ENCODE measurements at regions not wholly inside any gene's neighbourhood (a gene's known extent, or its start where the extent isn't known, plus 50 kb on each side); places are given as distances from the start of the nearest gene placed in this dataset.

DNA sequence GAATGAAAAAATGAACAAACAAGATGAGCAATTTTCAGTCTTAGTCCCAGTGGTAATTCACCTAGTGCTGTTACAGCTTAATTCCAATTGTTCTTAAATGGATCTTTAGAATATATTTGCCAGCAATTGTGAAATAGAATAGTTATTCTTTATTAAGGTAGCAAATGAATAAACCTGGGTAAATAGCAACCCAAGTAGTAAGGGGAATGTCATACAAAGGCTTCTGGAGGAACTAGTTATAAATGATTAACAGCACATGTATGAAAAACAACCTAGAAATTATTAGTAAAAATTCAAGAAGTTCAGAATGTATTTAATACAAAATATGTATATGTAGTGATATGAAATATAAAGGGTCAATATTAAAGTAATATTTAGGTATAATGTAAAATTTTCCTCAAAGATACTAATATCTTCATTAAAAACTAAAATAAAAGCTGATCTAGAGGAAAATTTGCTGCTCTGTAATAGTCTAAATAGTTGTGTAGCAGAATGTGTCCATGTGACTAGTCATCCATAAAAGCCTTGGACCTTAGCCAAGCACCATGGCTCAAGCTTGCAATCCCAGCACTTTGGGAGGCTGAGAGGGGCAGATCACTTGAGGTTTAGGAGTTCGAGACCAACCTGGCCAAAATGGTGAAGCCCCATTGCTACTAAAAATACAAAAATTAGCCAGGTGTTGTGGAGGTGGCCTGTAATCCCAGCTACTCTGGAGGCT is 535.9 kb upstream of the ATXN8OS start:
- no peak for DNase-seq

GRCh38 chr13:69567514-69567913 is 540.1 kb upstream of the ATXN8OS start:
- DNase-seq: no peak

DNA sequence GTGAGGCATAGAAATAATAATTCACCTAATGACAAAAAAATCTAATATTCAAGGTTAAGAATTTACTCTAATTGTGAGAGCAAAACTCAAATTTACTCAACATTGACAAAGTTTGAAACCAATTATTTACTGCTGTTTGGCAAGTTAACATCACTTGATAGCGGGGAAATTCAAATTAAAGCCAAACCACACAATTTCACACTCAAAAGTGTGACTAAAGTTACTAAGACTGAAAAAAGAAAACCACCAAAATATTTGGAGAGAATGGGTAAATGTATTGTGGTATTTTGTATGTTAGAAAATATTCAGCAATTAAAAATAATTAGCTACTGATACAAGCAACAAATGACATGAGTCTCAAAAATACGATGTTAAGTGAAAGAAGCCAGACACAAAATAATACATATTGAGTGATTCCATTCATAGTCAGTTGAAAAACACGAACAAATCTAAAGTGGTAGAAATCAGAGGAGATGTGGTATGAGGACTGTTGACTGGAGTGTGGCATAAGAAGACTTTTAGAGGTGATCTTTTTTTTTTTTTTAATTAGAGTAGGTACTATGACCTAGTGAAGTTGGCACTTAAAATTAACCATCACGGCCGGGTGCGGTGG is 541.4 kb upstream of the ATXN8OS start:
- DNase-seq: no peak

DNA sequence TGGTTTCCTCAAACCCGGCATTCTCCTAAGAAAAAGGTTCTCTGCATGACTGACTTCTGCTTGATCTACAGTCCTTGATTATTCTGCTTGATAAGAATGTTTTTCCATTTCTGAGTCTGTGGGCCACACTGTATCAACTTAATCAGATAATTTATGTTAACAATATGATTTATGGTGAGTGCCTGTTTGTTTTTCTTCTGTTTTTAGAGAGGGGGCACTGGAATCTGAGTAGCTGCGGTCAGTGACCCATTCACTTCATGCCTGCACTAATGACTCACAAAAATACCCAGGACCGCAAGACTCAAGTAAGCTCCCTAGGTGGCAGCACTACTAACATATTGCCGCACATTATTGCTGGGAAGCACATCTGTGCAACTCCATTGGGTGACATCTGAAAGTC is 542.3 kb upstream of the ATXN8OS start:
- no peak for DNase-seq

- no peak for DNase-seq
Measured at GRCh38 chr13:69556540-69557196, 551.0 kb upstream of the ATXN8OS start.

DNA sequence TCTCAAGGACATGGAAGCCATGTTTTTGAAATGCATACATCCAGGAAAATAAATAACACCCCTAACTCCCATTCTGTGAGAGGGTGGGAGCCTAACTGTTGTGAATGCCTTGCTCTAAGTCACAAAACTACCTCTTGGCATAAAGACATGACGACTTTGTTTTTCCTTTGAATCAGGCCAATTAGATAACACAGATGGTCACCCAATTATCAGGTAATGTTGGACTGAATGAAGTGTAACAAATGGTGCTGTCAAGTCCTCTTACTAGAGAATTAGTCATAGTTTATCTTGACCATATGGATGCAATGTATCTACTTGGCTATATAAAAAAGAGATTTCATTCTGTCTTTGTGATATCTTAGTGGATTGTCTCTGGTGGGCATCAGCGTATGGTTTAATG is 553.6 kb upstream of the ATXN8OS start:
- DNase-seq: no peak

- DNase-seq: no peak
Measured at GRCh38 chr13:69551193-69551592, 556.4 kb upstream of the ATXN8OS start.

GRCh38 chr13:69547780-69548179 is 559.8 kb upstream of the ATXN8OS start:
- DNase-seq: no peak

- no peak for DNase-seq
Measured at GRCh38 chr13:69545551-69545950, 562.1 kb upstream of the ATXN8OS start.

GRCh38 chr13:69524459-69525150 is 583.0 kb upstream of the ATXN8OS start:
- no peak for DNase-seq

- DNase-seq: no peak
Measured at GRCh38 chr13:69496981-69497380, 610.6 kb upstream of the ATXN8OS start.

DNA sequence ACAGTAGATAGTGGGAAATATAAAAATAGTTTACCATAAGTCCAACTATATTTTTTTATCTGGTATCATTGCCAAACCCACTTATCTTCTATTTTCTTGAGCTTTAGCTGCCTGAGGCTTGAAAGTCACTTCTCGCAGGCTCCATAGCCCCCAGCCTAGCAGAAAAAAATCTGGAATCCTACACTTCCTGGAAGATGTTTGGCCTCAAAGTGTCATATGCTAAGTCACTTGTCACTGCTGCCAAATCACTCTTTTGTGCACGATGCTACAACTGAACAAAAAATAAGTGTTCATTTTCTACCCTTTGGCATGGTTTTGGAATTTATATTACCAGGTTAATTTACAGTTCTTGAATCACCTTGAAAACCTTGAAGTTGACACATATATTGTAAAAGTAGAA is 612.5 kb upstream of the ATXN8OS start:
- DNase-seq: no peak

DNA sequence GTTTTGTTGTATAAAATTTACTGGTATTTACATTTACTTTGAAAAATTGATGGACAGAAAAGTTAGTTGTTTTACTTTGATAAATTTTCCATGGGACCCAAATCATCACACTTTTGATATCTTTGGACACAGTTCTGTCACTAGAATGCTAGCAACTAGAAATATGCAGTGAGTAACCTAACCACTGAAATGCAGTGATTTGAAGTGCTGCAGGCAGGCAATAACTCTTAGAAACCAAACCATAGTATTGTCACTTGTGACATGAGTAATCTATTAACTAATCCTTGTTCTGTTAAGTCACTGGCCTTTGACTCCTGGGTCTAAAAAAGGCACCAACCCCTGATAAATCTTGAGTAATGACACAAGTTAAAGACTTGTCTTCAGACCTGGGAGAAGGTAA is 620.0 kb upstream of the ATXN8OS start:
- DNase-seq: no peak

DNA sequence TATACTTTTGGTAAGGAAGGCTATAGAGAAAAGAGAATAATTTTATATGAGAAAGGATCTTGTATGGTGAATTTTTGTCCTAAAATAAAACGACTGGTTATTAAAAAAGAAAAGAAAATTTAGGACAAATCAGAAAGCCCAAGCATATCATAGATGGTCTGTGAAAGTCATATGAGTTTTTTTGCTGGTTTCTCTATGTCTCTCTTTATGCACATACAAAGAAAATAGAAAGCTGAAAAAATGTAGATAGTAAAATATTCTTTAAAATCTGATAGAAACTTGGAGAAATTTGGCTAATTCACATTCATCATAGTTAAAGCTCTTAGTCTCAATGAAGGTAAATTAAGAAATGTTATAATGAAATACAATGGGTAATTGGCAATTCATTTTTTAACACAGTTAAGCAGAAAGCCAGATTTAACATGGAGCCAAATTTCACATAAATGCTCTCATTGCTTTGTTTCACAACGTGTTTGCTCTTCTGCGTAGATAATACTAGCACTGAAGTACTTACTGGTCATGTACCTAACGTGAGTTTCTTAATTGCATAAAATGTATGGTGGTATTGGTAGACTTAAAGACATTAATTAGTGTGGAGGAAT is 621.5 kb upstream of the ATXN8OS start:
- no peak for DNase-seq

DNA sequence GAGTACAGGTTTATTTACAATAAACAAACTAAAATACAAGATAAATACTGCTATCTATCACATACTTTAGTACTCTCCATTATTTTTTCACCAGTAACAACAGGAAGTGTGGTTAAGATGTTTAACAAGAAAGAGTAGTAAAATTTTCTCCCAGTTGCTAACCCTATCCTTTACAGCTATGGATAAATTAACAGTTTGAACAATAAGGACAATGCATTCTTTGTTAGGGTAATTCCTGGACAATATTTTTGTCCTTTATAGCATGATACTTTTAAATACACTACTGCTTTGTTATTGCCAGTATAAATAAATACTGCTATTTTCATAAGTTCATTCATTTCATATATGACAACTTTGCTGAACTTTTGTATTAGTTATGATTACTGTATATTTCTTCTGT is 630.2 kb upstream of the ATXN8OS start:
- no peak for DNase-seq

DNA sequence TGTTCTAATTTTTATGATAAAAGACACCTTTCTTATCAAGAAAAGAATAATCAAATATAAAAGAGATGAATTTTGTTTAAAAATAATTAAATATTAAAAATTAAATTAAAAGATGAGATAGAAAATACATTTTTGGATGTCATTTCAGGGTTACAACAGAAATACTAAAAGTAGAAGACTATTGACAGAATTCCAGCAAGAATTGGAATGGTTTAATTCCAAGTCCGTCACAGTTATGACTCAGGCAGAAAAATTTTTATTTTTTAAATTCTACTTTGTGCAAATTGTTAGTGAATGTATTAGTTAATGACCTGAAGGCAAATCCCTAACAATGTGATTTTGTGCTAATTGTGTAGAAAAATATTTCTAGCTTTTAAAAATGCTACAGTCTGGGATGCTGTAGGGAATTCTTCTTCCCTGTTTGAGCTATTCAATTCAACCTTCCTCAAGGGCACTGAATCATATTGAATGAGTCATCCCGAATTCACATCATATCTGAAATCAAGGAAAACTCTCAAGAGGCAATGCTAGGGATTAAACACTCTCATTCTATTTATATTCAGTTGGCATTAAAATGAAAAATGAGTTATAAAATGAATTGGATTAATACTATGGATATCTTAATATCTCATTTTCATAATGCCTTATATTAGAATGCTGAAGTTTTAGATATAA is 633.5 kb upstream of the ATXN8OS start:
- DNase-seq: no peak

DNA sequence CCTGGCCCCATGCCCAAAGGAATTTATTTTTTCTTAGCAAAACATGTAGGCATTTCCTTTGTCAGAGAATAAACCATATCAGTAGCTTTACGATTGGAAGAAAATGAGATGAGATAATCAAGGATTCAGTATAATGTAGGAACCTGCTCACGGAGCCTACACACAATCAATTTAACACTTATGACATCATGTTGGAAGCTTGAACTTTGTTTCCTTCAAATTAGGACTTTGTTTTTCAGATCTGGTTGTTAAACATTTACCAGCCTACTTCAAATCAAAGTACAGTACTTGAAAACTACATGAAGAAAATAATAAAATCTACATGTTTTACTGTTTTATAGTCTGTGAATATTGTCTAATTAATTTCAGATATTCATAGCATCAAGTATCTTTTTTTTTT is 639.0 kb upstream of the ATXN8OS start:
- no peak for DNase-seq

DNA sequence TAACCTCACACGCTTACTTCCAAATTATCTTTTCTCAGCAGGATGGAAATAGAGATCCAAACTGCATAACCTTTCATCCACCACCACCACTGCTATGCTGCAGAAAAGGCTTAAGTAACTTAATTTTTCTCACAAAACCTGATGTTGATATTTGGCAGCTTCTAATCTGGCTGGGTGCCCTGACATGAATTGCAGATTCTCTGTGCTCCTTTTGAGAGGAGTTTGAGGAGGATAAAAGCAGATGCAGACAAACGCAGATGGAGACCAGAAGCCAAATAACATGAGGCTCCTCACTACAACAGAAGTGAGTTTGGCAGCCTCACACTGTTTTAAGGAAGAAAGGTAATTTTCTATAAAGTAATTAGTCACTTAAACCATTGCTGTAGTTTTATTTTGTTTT is 646.2 kb upstream of the ATXN8OS start:
- DNase-seq: no peak

DNA sequence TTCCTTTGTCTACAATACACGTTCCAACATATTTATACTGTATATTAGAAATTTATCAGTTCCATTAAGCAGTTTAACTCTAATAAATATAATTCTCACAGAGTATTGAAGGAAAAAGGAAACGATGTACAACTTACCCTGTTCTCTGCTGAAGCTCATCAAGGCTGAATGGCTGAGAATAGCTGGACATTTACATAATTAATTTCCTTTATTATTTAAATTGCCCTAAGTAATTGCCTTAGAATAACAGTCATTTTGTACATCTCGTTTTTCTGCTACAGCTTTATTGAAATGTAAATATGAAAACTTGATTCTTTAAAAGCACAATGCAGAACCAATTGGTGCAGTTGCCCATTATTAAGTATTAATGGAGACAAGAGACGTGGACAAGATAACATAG is 648.3 kb upstream of the ATXN8OS start:
- DNase-seq: no peak

DNA sequence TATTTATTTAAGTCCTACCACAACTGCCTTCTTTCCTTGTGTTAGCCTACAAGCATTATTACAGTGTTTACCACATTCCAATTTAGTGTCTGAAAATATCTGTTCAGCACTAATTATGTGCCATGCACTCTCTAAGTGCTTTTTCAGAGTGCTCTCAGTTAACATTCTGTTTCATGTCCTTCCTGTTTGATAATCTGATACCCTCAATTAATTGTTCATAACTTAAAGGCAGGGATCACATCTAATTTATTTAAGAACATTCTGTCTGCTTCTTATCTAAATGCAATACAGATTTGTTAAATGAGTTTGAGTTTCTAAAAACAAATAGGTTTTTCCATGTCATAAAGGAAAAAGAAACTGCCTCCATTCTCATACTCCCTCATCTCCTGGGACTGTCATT is 649.6 kb upstream of the ATXN8OS start:
- DNase-seq: no peak

DNA sequence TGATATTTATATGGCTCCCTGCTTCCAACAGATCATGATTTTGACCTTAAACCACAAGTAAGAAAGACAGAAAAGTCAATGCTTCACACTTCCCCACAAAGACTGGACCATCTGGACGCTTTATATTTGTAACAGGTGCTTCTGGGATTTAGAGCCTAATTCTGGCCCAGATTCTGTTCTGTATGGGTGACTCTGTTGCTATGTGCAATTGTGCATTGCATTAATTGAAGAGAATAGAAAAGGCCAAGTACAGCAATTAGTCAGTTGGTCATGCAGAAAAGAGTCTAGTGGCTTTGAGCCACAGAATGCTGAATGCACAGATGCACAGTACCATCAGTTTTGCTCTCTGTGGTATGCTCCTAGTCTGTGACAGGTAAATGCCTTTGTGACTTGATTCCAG is 657.4 kb upstream of the ATXN8OS start:
- no peak for DNase-seq

GRCh38 chr13:69425235-69425634 is 682.4 kb upstream of the ATXN8OS start:
- no peak for DNase-seq

DNA sequence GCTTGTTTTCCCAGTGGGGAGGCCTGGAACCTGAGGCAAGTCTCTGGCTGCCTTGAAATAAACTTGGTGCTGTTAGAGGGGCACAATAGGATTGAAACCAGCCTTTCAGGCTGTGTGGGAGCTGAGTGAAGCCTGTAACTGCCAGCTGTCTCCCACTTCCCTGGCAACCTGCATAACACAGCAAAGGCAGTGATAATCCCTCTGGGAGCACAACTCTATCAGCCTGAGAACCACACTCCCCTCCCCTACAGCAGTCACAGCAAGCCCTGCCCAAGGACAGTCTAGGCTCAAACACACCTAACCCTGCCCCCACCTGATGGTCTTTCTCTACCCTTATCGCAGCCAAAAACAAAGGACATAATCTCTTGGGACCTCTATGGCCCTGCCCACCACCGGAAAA is 683.8 kb upstream of the ATXN8OS start:
- no peak for DNase-seq

Data from amniotic stem cell (primary cell).